ENCODE measurements at regions not wholly inside any gene's neighbourhood (a gene's known extent, or its start where the extent isn't known, plus 50 kb on each side); places are given as distances from the start of the nearest gene placed in this dataset.

GRCh38 chr15:85976102-85976501 lies 103.6 kb upstream of the AGBL1 start:
- TF ChIP-seq CTCF (conservative IDR thresholded peaks at IDR 0.05 in 1 of 2, IDR thresholded peaks at IDR 0.05 in 1 of 2; ENCODE audit: extremely low read depth in 1 of 2, insufficient read depth in 1 of 2, low read depth in 1 of 2, low read length in 2 of 2) (no peak), EZH2 (IDR thresholded peaks at IDR 0.05; ENCODE audit: borderline replicate concordance, low read length) (no peak)
